H1 (cell line): ENCODE measurements at regions not wholly inside any gene's neighbourhood (a gene's known extent, or its start where the extent isn't known, plus 50 kb on each side); places are given as distances from the start of the nearest gene placed in this dataset.

Source experiments
- CTCF ChIA-PET: fragments of 300-600 bp; sonication (Branson Sonifier 250); formaldehyde crosslinking; loops from one replicate; lab custom pipeline; 2021; ENCODE audit not compliant: partially characterized antibody; lab: Charles Lee
- POLR2A ChIA-PET: fragments of 300-600 bp; sonication (Branson Sonifier 250); formaldehyde crosslinking; loops from one replicate; lab custom pipeline; 2021; ENCODE audit warnings: inconsistent platforms; ENCODE audit not compliant: partially characterized antibody; lab: Charles Lee
- DNase-seq, 2 experiments: peaks; one replicate each; pipeline versions ENCODE4 v3.0.0 to v3.0.0-alpha.2; 2010 to 2022; ENCODE audit warnings: low spot score in 2 of 2, low read depth in 1 of 2, mixed read lengths in 1 of 2
- FAIRE-seq: peaks from 2 replicates; lab custom pipeline; 2011; peaks lifted over from hg19 to GRCh38; lab: Jason Lieb, UNC
- H2AFZ ChIP-seq: 2 replicates; pipeline ENCODE4 v1.8.1; 2012; ENCODE audit warnings: low read length, inconsistent platforms
- H2AK5ac ChIP-seq: 2 replicates; pipeline ENCODE4 v1.6.1; 2013; ENCODE audit warnings: low read depth, low read length
- H2BK120ac ChIP-seq: replicated peaks from 2 replicates; pipeline ENCODE3; 2013; ENCODE audit warnings: low read depth, low read length, inconsistent platforms
- H2BK12ac ChIP-seq: 2 replicates; pipeline ENCODE4 v1.6.1; 2013; ENCODE audit warnings: low read depth, low read length
- H2BK15ac ChIP-seq: 2 replicates; pipeline ENCODE4 v1.6.1; 2013; ENCODE audit warnings: low read length
- H2BK20ac ChIP-seq: 2 replicates; pipeline ENCODE4 v1.6.1; 2013; ENCODE audit warnings: low read length
- H2BK5ac ChIP-seq: 2 replicates; pipeline ENCODE4 v1.6.1; 2013; ENCODE audit warnings: low read depth, low read length
- H3K14ac ChIP-seq: 2 replicates; pipeline ENCODE4 v1.6.1; 2013; ENCODE audit warnings: inconsistent platforms; ENCODE audit not compliant: insufficient read length
- H3K18ac ChIP-seq: 2 replicates; pipeline ENCODE4 v1.6.1; 2013; ENCODE audit warnings: low read length; ENCODE audit errors: extremely low read depth
- H3K23ac ChIP-seq: 2 replicates; pipeline ENCODE4 v1.6.1; 2013; ENCODE audit warnings: inconsistent platforms; ENCODE audit not compliant: insufficient read length
- H3K23me2 ChIP-seq: 2 replicates; pipeline ENCODE4 v1.6.1; 2013; ENCODE audit warnings: low read depth, low read length
- H3K27ac ChIP-seq: 2 replicates; pipeline ENCODE4 v1.6.1; 2011; ENCODE audit warnings: low read depth, low read length, inconsistent platforms
- H3K27me3 ChIP-seq, 4 experiments: replicated peaks in 1 of 4; 1 replicate in 1 of 4; 2 replicates in 3 of 4; pipeline versions ENCODE4 v1.6.1 to v1.8.1; 2011 to 2013; ENCODE audit warnings: low read length in 3 of 4, mild to moderate bottlenecking in 3 of 4, inconsistent platforms in 2 of 4, mixed read lengths in 2 of 4, moderate library complexity in 1 of 4; ENCODE audit not compliant: control insufficient read depth in 3 of 4, insufficient read depth in 3 of 4; ENCODE audit errors: extremely low read depth in 1 of 4
- H3K36me3 ChIP-seq, 4 experiments: 2 replicates each; pipeline versions ENCODE4 v1.6.1 to v1.8.1; 2011 to 2013; ENCODE audit warnings: mild to moderate bottlenecking in 4 of 4, low read length in 3 of 4, moderate library complexity in 2 of 4, control low read depth in 1 of 4, inconsistent platforms in 1 of 4; ENCODE audit not compliant: insufficient read depth in 4 of 4, control insufficient read depth in 2 of 4
- H3K4ac ChIP-seq: replicated peaks from 2 replicates; pipeline ENCODE3; 2013; ENCODE audit warnings: low read length, low read depth, mixed read lengths, inconsistent platforms; ENCODE audit not compliant: insufficient read length
- H3K4me1 ChIP-seq, 4 experiments: replicated peaks in 1 of 4; 1 replicate in 1 of 4; 2 replicates in 3 of 4; pipeline versions ENCODE4 v1.6.1 to v1.8.1; 2011 to 2013; ENCODE audit warnings: low read length in 3 of 4, inconsistent platforms in 2 of 4, mixed read lengths in 1 of 4; ENCODE audit not compliant: insufficient read depth in 4 of 4, control insufficient read depth in 3 of 4
- H3K4me2 ChIP-seq, 2 experiments: 2 replicates each; pipeline versions ENCODE4 v1.6.1 to v1.8.1; 2011 to 2013; ENCODE audit warnings: low read depth in 2 of 2, low read length in 2 of 2, control low read depth in 1 of 2, inconsistent platforms in 1 of 2, mild to moderate bottlenecking in 1 of 2; ENCODE audit not compliant: insufficient read depth in 1 of 2
- H3K4me3 ChIP-seq, 4 experiments: fragments of 200-600, 300-600 bp in 1 of 4; sonication (generic), shearing (Covaris generic), sonication (Bioruptor Twin) in 1 of 4; 2 replicates each; pipeline versions ENCODE4 v1.5.1 to v1.8.1; 2011 to 2016; ENCODE audit warnings: low read length in 4 of 4, low read depth in 3 of 4, control low read depth in 2 of 4, inconsistent platforms in 2 of 4, mild to moderate bottlenecking in 2 of 4, mixed read lengths in 1 of 4, moderate library complexity in 1 of 4; ENCODE audit not compliant: insufficient read depth in 2 of 4; ENCODE audit errors: extremely low read depth in 1 of 4
- H3K56ac ChIP-seq: replicated peaks from 2 replicates; pipeline ENCODE3; 2013; ENCODE audit warnings: low read depth, mild to moderate bottlenecking, mixed read lengths, low read length, inconsistent platforms; ENCODE audit not compliant: insufficient read length
- H3K79me1 ChIP-seq: 2 replicates; pipeline ENCODE4 v1.6.1; 2013; ENCODE audit warnings: low read depth, low read length, control low read depth
- H3K79me2 ChIP-seq, 2 experiments: 2 replicates each; pipeline versions ENCODE4 v1.6.1 to v1.8.1; 2012 to 2013; ENCODE audit warnings: low read length in 2 of 2, mild to moderate bottlenecking in 2 of 2, inconsistent platforms in 1 of 2; ENCODE audit not compliant: insufficient read depth in 2 of 2, control insufficient read depth in 1 of 2
- H3K9ac ChIP-seq, 4 experiments: replicated peaks in 1 of 4; 1 replicate in 1 of 4; 2 replicates in 3 of 4; pipeline versions ENCODE4 v1.6.1 to v1.8.1; 2011 to 2013; ENCODE audit warnings: low read depth in 3 of 4, low read length in 3 of 4, control low read depth in 2 of 4, mild to moderate bottlenecking in 2 of 4, moderate library complexity in 2 of 4, inconsistent platforms in 1 of 4; ENCODE audit errors: extremely low read depth in 1 of 4
- H3K9me3 ChIP-seq, 2 experiments: 2 replicates each; pipeline versions ENCODE4 v1.6.1 to v1.8.1; 2012 to 2013; ENCODE audit warnings: mild to moderate bottlenecking in 2 of 2, moderate library complexity in 2 of 2, control low read depth in 1 of 2, inconsistent platforms in 1 of 2, low read depth in 1 of 2, low read length in 1 of 2, mixed read lengths in 1 of 2; ENCODE audit not compliant: insufficient read depth in 2 of 2
- H4K20me1 ChIP-seq, 2 experiments: replicated peaks in 1 of 2; 2 replicates each; pipeline versions ENCODE3 to v1.8.1; 2011 to 2013; ENCODE audit warnings: inconsistent platforms in 2 of 2, low read length in 2 of 2, mild to moderate bottlenecking in 1 of 2; ENCODE audit not compliant: insufficient read depth in 2 of 2, control insufficient read depth in 1 of 2
- H4K5ac ChIP-seq: 2 replicates; pipeline ENCODE4 v1.6.1; 2013; ENCODE audit warnings: low read length, low read depth, mixed read lengths, inconsistent platforms; ENCODE audit not compliant: insufficient read length
- H4K8ac ChIP-seq: 2 replicates; pipeline ENCODE4 v1.8.0; 2013; ENCODE audit warnings: mild to moderate bottlenecking, moderate library complexity, low read length, inconsistent platforms; ENCODE audit not compliant: insufficient read depth; ENCODE audit errors: extremely low read depth
- H4K91ac ChIP-seq: replicated peaks from 2 replicates; pipeline ENCODE3; 2013; ENCODE audit warnings: low read length, mixed read lengths, inconsistent platforms; ENCODE audit not compliant: insufficient read length
- CBX8 ChIP-seq: fragments of 300-800, 300-1000 bp; sonication (generic); IDR thresholded peaks from 2 replicates; pipeline ENCODE4 v1.7.1; 2016; ENCODE audit warnings: low read depth, low read length, borderline replicate concordance
- CEBPB ChIP-seq: IDR thresholded peaks from 2 replicates; pipeline ENCODE4 v1.6.1; 2012; ENCODE audit warnings: low read depth, low read length
- CHD2 ChIP-seq: IDR thresholded peaks from 2 replicates; pipeline ENCODE4 v1.6.1; 2012; ENCODE audit warnings: low read length, improper control_type of control experiment
- FOSL1 ChIP-seq: IDR thresholded peaks from 2 replicates; pipeline ENCODE4 v1.6.1; 2011; ENCODE audit warnings: mild to moderate bottlenecking, low read depth, low read length, moderate library complexity; ENCODE audit not compliant: insufficient read depth
- HDAC2 ChIP-seq, 2 experiments: fragments of 300-600 bp in 1 of 2; sonication (generic) in 1 of 2; IDR thresholded peaks; 2 replicates each; pipeline ENCODE4 v1.6.1; 2011 to 2012; ENCODE audit warnings: low read depth in 2 of 2, low read length in 2 of 2, mild to moderate bottlenecking in 2 of 2, moderate library complexity in 2 of 2, borderline replicate concordance in 1 of 2, inconsistent platforms in 1 of 2
- JUN ChIP-seq: IDR thresholded peaks from 2 replicates; pipeline ENCODE4 v1.6.1; 2011; ENCODE audit warnings: low read depth, mild to moderate bottlenecking, improper control_type of control experiment, low read length
- KDM1A ChIP-seq: fragments of 200-600, 300-600 bp; sonication (generic); IDR thresholded peaks from 2 replicates; pipeline ENCODE4 v1.7.1; 2016; ENCODE audit warnings: mild to moderate bottlenecking, low read length, borderline replicate concordance
- KDM4A ChIP-seq: IDR thresholded peaks from one replicate; pipeline ENCODE4 v1.7.1; 2012; ENCODE audit warnings: low read depth, mild to moderate bottlenecking, moderate library complexity, low read length, inconsistent platforms; ENCODE audit not compliant: severe bottlenecking
- POU5F1 ChIP-seq: IDR thresholded peaks from 2 replicates; pipeline ENCODE4 v1.6.1; 2011; ENCODE audit warnings: low read depth, mild to moderate bottlenecking, low read length, moderate library complexity
- RBBP5 ChIP-seq: IDR thresholded peaks from 2 replicates; pipeline ENCODE4 v1.7.1; 2012; ENCODE audit warnings: low read depth, mild to moderate bottlenecking, inconsistent platforms, low read length, moderate library complexity, borderline replicate concordance
- RFX5 ChIP-seq: IDR thresholded peaks from 2 replicates; pipeline ENCODE4 v1.6.1; 2011; ENCODE audit warnings: low read depth, low read length, improper control_type of control experiment, borderline replicate concordance
- SP2 ChIP-seq: IDR thresholded peaks from 2 replicates; pipeline ENCODE4 v1.6.1; 2012; ENCODE audit warnings: mild to moderate bottlenecking, low read length, inconsistent platforms
- TAF1 ChIP-seq: IDR thresholded peaks from 2 replicates; pipeline ENCODE4 v1.6.1; 2011; ENCODE audit warnings: mild to moderate bottlenecking, low read depth, low read length
- USF2 ChIP-seq: IDR thresholded peaks from 2 replicates; pipeline ENCODE4 v1.6.1; 2011; ENCODE audit warnings: low read length, improper control_type of control experiment
- WGBS, 2 experiments: shearing (Covaris generic) in 1 of 2; methylation state at CpG; one replicate each; pipeline versions ENCODE4 v1.1.6 to v1.1.7; 2013 to 2015; ENCODE audit warnings: low lambda C conversion rate in 2 of 2, mixed read lengths in 2 of 2, inconsistent platforms in 1 of 2, low coverage in 1 of 2, missing lambda C conversion rate in 1 of 2; ENCODE audit not compliant: insufficient replicate concordance in 2 of 2, insufficient coverage in 1 of 2, insufficient read length in 1 of 2; ENCODE audit errors: extremely low coverage in 1 of 2, missing lambda C conversion rate in 1 of 2; 5-methylcytosine and 5-hydroxymethylcytosine counted together

GRCh38 chr10:78260680-78261079 is 227.0 kb downstream of the RPS24 start:
- no peak overlapping the region for H2BK5ac ChIP-seq
- 0 out of 2 replicates have a peak overlapping the region, but pooled peaks have one; percentile 40 for H2BK20ac ChIP-seq
- ChIA-PET POLR2A (interaction anchor here (1.7 kb wide), 1 partner anchor 214 kb away, joined by 5 read pairs; no protein-coding TSS in a partner anchor), CTCF (interaction anchor here (0.6 to 10.6 kb wide), 49 partner anchors 11 to 969 kb away, joined by 3 to 94 read pairs (median 6); no protein-coding TSS in a partner anchor)
- no peak overlapping the region for H2AFZ ChIP-seq
- H3K56ac ChIP-seq, result no peak overlapping the region
- no peak overlapping the region for H2BK120ac ChIP-seq
- no peak overlapping the region for H3K14ac ChIP-seq
- H3K18ac ChIP-seq, result no peak overlapping the region
- no peaks in the 10 kb centered on the region for H3K27me3 ChIP-seq
- no peak overlapping the region for H3K23ac ChIP-seq
- DNase-seq, result no peak
- no peak overlapping the region for H3K4me2 ChIP-seq
- H3K36me3 ChIP-seq, result no peaks in the 10 kb centered on the region
- no peak overlapping the region for H2AK5ac ChIP-seq
- H3K9ac ChIP-seq, result no peak overlapping the region
- no peak overlapping the region for H3K4ac ChIP-seq
- no peak overlapping the region for H2BK15ac ChIP-seq
- 79% methylated on average over 2 of the region's 2 CpGs; no CpG with 5 or more reads in 1 of the 2 experiments for WGBS, 2 experiments
- H3K23me2 ChIP-seq, result no peaks in the 10 kb centered on the region
- H4K20me1 ChIP-seq, result no peaks in the 10 kb centered on the region
- H4K91ac ChIP-seq, result no peak overlapping the region
- no peaks in the 10 kb centered on the region for H3K9me3 ChIP-seq
- no peaks in the 10 kb centered on the region for H3K79me1 ChIP-seq
- no peak overlapping the region for H2BK12ac ChIP-seq
- no peaks in the 10 kb centered on the region for H3K79me2 ChIP-seq
- H4K5ac ChIP-seq, result no peak overlapping the region
- H3K27ac ChIP-seq, result no peak overlapping the region
- no peak overlapping the region for H4K8ac ChIP-seq
- no peak for FAIRE-seq
- H3K4me1 ChIP-seq, result 0 out of 7 replicates have a peak, but pooled peaks cover 0 to 2% (median 0%) of the 10 kb centered on the region in 4 experiments
- H3K4me3 ChIP-seq, result no peak overlapping the region
- TF ChIP-seq JUN, result no peak
- no peak for TF ChIP-seq TAF1
- TF ChIP-seq RBBP5, result no peak
- TF ChIP-seq CBX8, result no peak
- TF ChIP-seq USF2, result no peak
- no peak for TF ChIP-seq KDM1A
- TF ChIP-seq CEBPB, result no peak
- no peak for TF ChIP-seq RFX5
- TF ChIP-seq KDM4A, result no peak
- TF ChIP-seq HDAC2 (IDR thresholded peaks at IDR 0.05; ENCODE audit: borderline replicate concordance in 1 of 2, low read depth in 2 of 2, low read length in 2 of 2), result no peak
- no peak for TF ChIP-seq POU5F1
- TF ChIP-seq SP2, result no peak
- no peak for TF ChIP-seq CHD2
- TF ChIP-seq FOSL1, result no peak
